Heart left ventricle (tissue), 13 donors: ENCODE measurements at regions not wholly inside any gene's neighbourhood (a gene's known extent, or its start where the extent isn't known, plus 50 kb on each side); places are given as distances from the start of the nearest gene placed in this dataset.

Experiments used
- POLR2A ChIP-seq, 2 donors: fragments of 450-650 bp; IDR thresholded peaks; one replicate each; pipeline ENCODE4 v1.6.1; 2017; ENCODE audit warnings: antibody characterized with exemption in 2 of 2, mild to moderate bottlenecking in 2 of 2, moderate library complexity in 2 of 2
- TF ChIP-seq, protein P1 (sequence below), 12 donors: fragments of 200-600 bp; sonication (generic) in 4 of 12; IDR thresholded peaks; one replicate each; pipeline versions ENCODE4 v1.5.0 to v1.8.0; 2018 to 2022; ENCODE audit warnings: antibody characterized with exemption in 12 of 12, mild to moderate bottlenecking in 5 of 12
- donor health status: ischemic (EF 13 %, LVEDD 7.1; RV severe dilation, severe dysfunction).
- donor health status: DM: no; HTN: yes; CAD: no.
- donor health status: DM: no; HTN: no; CAD: no.
- donor health status: ischemic (EF 25% LVEDD 6.9; RV normal size, moderate dysfunction).
- donor health status: ischemic (EF 25% LVEDD 5.7; RV mildly dilated, moderate dysfunction).
- donor health status: ischemic (EF 35%, LVEDD 5.7; RV mildly dilated, moderate dysfunction).
- donor health status: nonischemic (EF 11% LVEDD 7.7; RV severe dilation, severe dysfunction).
- donor health status: DM: yes; HTN: yes; CAD: no.
- donor health status: PGD.
- donor health status: ischemic (EF 29% LVEDD 5.4; RV normal size, mild dysfunction).
- donor health status: nonischemic (EF 23%, LVEDD 6.1; RV moderate dilation, normal function).

- TF ChIP-seq, protein P1, sequence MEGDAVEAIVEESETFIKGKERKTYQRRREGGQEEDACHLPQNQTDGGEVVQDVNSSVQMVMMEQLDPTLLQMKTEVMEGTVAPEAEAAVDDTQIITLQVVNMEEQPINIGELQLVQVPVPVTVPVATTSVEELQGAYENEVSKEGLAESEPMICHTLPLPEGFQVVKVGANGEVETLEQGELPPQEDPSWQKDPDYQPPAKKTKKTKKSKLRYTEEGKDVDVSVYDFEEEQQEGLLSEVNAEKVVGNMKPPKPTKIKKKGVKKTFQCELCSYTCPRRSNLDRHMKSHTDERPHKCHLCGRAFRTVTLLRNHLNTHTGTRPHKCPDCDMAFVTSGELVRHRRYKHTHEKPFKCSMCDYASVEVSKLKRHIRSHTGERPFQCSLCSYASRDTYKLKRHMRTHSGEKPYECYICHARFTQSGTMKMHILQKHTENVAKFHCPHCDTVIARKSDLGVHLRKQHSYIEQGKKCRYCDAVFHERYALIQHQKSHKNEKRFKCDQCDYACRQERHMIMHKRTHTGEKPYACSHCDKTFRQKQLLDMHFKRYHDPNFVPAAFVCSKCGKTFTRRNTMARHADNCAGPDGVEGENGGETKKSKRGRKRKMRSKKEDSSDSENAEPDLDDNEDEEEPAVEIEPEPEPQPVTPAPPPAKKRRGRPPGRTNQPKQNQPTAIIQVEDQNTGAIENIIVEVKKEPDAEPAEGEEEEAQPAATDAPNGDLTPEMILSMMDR (IDR thresholded peaks at IDR 0.05) = no peak
- TF ChIP-seq POLR2A (IDR thresholded peaks at IDR 0.05) = no peak
Measured at GRCh38 chr13:106153876-106154275, 381.6 kb downstream of the EFNB2 start.
